HCT116 (cell line): ENCODE measurements at regions not wholly inside any gene's neighbourhood (a gene's known extent, or its start where the extent isn't known, plus 50 kb on each side); places are given as distances from the start of the nearest gene placed in this dataset.

Experiments
- ATAC-seq: fragments of 200-7000 bp; cut with Tn5 transposase; 2 replicates; pipeline ENCODE4 v1.9.1; 2020; ENCODE audit warnings: mild to moderate bottlenecking, moderate library complexity
- BruUV-seq: library from RNA; stranded (reverse); fragments of 400-500 nt; replicated peaks from 2 replicates; lab custom pipeline; 2021; lab: Mats Ljungman, UMichigan
- CTCF ChIA-PET: fragments of 300-600 bp; sonication (Branson Sonifier 250); formaldehyde crosslinking; loops from one replicate; lab custom pipeline; 2021; ENCODE audit warnings: antibody characterized with exemption; lab: Charles Lee
- POLR2A ChIA-PET: fragments of 300-600, 350-600 bp; sonication (Branson Sonifier 250); formaldehyde crosslinking; loops from one replicate; lab custom pipeline; 2021; ENCODE audit warnings: antibody characterized with exemption; lab: Charles Lee
- RAD21 ChIA-PET, 2 experiments: fragments of 300-600 bp; sonication (Branson Sonifier 250); formaldehyde crosslinking; loops; one replicate each; lab custom pipeline; 2023; ENCODE audit warnings: low total read pairs in 2 of 2; ENCODE audit not compliant: uncharacterized antibody in 2 of 2, unreplicated experiment in 2 of 2, low non-redundant PET in 1 of 2; lab: Charles Lee
- DNase-seq: peaks from one replicate; pipeline ENCODE4 v3.0.0-alpha.2; 2010; ENCODE audit warnings: low read depth, low spot score
- H2AFZ ChIP-seq: fragments of 200-600 bp; shearing (Covaris generic), sonication (generic); 2 replicates; pipeline ENCODE4 v1.6.1; 2017; ENCODE audit warnings: low read depth, mixed run types, mixed read lengths, antibody characterized with exemption, low read length; ENCODE audit not compliant: poor library complexity, severe bottlenecking
- H3K27ac ChIP-seq: 2 replicates; pipeline ENCODE4 v1.5.1; 2012; ENCODE audit warnings: low read depth, low read length
- H3K27me3 ChIP-seq: fragments of 200-600 bp; sonication (generic); 2 replicates; pipeline ENCODE4 v1.6.1; 2016; ENCODE audit warnings: mixed run types, low read length, mixed read lengths; ENCODE audit not compliant: insufficient read depth
- H3K36me3 ChIP-seq, 2 experiments: fragments of 200-500 bp in 1 of 2; fragments of 200-600 bp in 1 of 2; sonication (Bioruptor generic) in 1 of 2; sonication (generic) in 1 of 2; 2 replicates each; pipeline versions ENCODE4 v1.5.1 to v1.6.1; 2014 to 2016; ENCODE audit warnings: low read length in 2 of 2, inconsistent platforms in 1 of 2, mixed read lengths in 1 of 2, mixed run types in 1 of 2; ENCODE audit not compliant: insufficient read depth in 2 of 2, control insufficient read depth in 1 of 2
- H3K4me1 ChIP-seq, 2 experiments: fragments of 200-600 bp in 1 of 2; sonication (generic) in 1 of 2; 2 replicates each; pipeline versions ENCODE4 v1.5.1 to v1.6.1; 2012 to 2017; ENCODE audit warnings: low read length in 2 of 2, inconsistent platforms in 1 of 2, mild to moderate bottlenecking in 1 of 2, mixed read lengths in 1 of 2, mixed run types in 1 of 2, moderate library complexity in 1 of 2; ENCODE audit not compliant: insufficient read depth in 2 of 2, control insufficient read depth in 1 of 2
- H3K4me2 ChIP-seq: fragments of 200-600 bp; sonication (generic); 2 replicates; pipeline ENCODE4 v1.6.1; 2017; ENCODE audit warnings: mixed run types, low read length, mixed read lengths
- H3K4me3 ChIP-seq, 2 experiments: fragments of 200-600 bp in 1 of 2; sonication (generic) in 1 of 2; replicated peaks in 1 of 2; 2 replicates each; pipeline ENCODE4 v1.5.1; 2011 to 2016; ENCODE audit warnings: low read length in 2 of 2, control low read depth in 1 of 2, low read depth in 1 of 2, mild to moderate bottlenecking in 1 of 2, mixed read lengths in 1 of 2, mixed run types in 1 of 2
- H3K79me2 ChIP-seq: fragments of 200-600 bp; sonication (generic); 2 replicates; pipeline ENCODE4 v1.6.1; 2017; ENCODE audit warnings: mild to moderate bottlenecking, mixed run types, low read length, moderate library complexity, mixed read lengths; ENCODE audit not compliant: insufficient read depth
- H3K9ac ChIP-seq: fragments of 200-600 bp; sonication (generic); 2 replicates; pipeline ENCODE4 v1.6.1; 2016; ENCODE audit warnings: low read length, mixed read lengths
- H3K9me2 ChIP-seq: fragments of 200-600 bp; sonication (generic), shearing (Covaris generic); 2 replicates; pipeline ENCODE4 v1.6.1; 2017; ENCODE audit warnings: mixed run types, mild to moderate bottlenecking, moderate library complexity; ENCODE audit not compliant: insufficient read depth
- H3K9me3 ChIP-seq, 2 experiments: fragments of 200-500 bp in 1 of 2; fragments of 200-600 bp in 1 of 2; sonication (Bioruptor generic) in 1 of 2; sonication (generic) in 1 of 2; 2 replicates each; pipeline ENCODE4 v1.6.1; 2014 to 2017; ENCODE audit warnings: low read length in 2 of 2, mixed read lengths in 2 of 2, inconsistent platforms in 1 of 2, low read depth in 1 of 2, mild to moderate bottlenecking in 1 of 2, mixed run types in 1 of 2, moderate library complexity in 1 of 2; ENCODE audit not compliant: control insufficient read depth in 1 of 2, insufficient read depth in 1 of 2
- H4K20me1 ChIP-seq: fragments of 200-600 bp; sonication (generic), shearing (Covaris generic); 2 replicates; pipeline ENCODE4 v1.6.1; 2017; ENCODE audit warnings: mixed run types, mild to moderate bottlenecking, moderate library complexity; ENCODE audit not compliant: insufficient read depth
- ELF1 ChIP-seq: IDR thresholded peaks from 2 replicates; pipeline ENCODE4 v1.6.1; 2012; ENCODE audit warnings: low read depth, borderline replicate concordance
- FOSL1 ChIP-seq: IDR thresholded peaks from 2 replicates; pipeline ENCODE4 v1.6.1; 2012; ENCODE audit warnings: low read depth
- SIN3A ChIP-seq: IDR thresholded peaks from 2 replicates; pipeline ENCODE4 v1.6.1; 2012; ENCODE audit warnings: low read depth
- SRF ChIP-seq: IDR thresholded peaks from 2 replicates; pipeline ENCODE4 v1.6.1; 2012; ENCODE audit warnings: low read depth
- YY1 ChIP-seq: IDR thresholded peaks from 2 replicates; pipeline ENCODE4 v1.6.1; 2011; ENCODE audit warnings: low read length, low read depth, moderate library complexity, mild to moderate bottlenecking; ENCODE audit not compliant: insufficient replicate concordance; ENCODE audit errors: extremely low read depth
- ZNF274 ChIP-seq: fragments of 200-500 bp; sonication (Bioruptor generic); IDR thresholded peaks from 2 replicates; pipeline ENCODE4 v1.6.1; 2014; ENCODE audit warnings: mild to moderate bottlenecking, low read depth, low read length, inconsistent platforms
- intact Hi-C: fragments of 100-400 bp; cut with micrococcal nuclease; formaldehyde crosslinking; loops from 2 replicates; pipeline ENCODE4 v1.10.0; 2022
- TF ChIP-seq, protein P1 (sequence below): IDR thresholded peaks from 2 replicates; pipeline ENCODE4 v1.6.1; 2012; ENCODE audit warnings: low read depth
- TF ChIP-seq, protein P2 (sequence below), 3 experiments: fragments of 200-600 bp in 1 of 3; sonication (generic) in 1 of 3; IDR thresholded peaks in 2 of 3; conservative IDR thresholded peaks in 1 of 3; 2 replicates each; pipeline ENCODE4 v1.5.1; 2012 to 2017; ENCODE audit warnings: low read depth in 2 of 3, low read length in 2 of 3, antibody characterized with exemption in 1 of 3, borderline replicate concordance in 1 of 3, control low read depth in 1 of 3, mild to moderate bottlenecking in 1 of 3, mixed read lengths in 1 of 3, mixed run types in 1 of 3, moderate library complexity in 1 of 3; ENCODE audit not compliant: insufficient read depth in 1 of 3
- TF ChIP-seq, protein P3 (sequence below): IDR thresholded peaks from 2 replicates; pipeline ENCODE4 v1.6.1; 2012

DNA sequence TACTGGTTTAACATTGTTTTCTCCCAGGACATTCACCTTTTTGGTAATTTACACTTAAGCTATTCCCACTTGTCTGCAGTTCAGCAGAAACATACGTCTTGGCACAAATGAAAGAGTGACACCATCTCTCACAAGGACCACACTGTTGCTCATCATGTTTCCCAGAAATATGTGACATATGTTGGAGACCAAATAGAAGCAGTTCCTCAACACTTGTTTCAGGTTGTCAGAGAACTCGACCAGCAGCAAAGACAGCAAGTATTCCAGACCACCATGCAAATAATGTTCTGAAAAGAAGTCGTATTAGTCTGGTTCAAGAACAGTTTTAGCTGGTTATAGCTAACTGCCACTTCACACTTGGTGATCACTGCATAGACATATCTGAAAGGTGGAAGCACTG lies 81.3 kb upstream of the KLF6 start:
- Histone ChIP-seq H3K27ac (no peak overlapping the region), H3K27me3 (no peaks in the 10 kb centered on the region), H3K36me3 (no peaks in the 10 kb centered on the region), H3K4me1 (peaks cover 2 to 31% of the 10 kb centered on the region in 2 experiments; a peak in 3 of 4 replicates), H3K4me2 (no peak overlapping the region), H3K9me3 (no peaks in the 10 kb centered on the region), H4K20me1 (no peaks in the 10 kb centered on the region)
- CTCF ChIA-PET, result no interaction called here
- no peak for ATAC-seq
- TF ChIP-seq SRF (no peak), YY1 (no peak), ELF1 (no peak), ZNF274 (no peak), SIN3A (no peak), FOSL1 (no peak)
- TF ChIP-seq, protein P1, sequence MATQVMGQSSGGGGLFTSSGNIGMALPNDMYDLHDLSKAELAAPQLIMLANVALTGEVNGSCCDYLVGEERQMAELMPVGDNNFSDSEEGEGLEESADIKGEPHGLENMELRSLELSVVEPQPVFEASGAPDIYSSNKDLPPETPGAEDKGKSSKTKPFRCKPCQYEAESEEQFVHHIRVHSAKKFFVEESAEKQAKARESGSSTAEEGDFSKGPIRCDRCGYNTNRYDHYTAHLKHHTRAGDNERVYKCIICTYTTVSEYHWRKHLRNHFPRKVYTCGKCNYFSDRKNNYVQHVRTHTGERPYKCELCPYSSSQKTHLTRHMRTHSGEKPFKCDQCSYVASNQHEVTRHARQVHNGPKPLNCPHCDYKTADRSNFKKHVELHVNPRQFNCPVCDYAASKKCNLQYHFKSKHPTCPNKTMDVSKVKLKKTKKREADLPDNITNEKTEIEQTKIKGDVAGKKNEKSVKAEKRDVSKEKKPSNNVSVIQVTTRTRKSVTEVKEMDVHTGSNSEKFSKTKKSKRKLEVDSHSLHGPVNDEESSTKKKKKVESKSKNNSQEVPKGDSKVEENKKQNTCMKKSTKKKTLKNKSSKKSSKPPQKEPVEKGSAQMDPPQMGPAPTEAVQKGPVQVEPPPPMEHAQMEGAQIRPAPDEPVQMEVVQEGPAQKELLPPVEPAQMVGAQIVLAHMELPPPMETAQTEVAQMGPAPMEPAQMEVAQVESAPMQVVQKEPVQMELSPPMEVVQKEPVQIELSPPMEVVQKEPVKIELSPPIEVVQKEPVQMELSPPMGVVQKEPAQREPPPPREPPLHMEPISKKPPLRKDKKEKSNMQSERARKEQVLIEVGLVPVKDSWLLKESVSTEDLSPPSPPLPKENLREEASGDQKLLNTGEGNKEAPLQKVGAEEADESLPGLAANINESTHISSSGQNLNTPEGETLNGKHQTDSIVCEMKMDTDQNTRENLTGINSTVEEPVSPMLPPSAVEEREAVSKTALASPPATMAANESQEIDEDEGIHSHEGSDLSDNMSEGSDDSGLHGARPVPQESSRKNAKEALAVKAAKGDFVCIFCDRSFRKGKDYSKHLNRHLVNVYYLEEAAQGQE, result no peak
- TF ChIP-seq, protein P2, sequence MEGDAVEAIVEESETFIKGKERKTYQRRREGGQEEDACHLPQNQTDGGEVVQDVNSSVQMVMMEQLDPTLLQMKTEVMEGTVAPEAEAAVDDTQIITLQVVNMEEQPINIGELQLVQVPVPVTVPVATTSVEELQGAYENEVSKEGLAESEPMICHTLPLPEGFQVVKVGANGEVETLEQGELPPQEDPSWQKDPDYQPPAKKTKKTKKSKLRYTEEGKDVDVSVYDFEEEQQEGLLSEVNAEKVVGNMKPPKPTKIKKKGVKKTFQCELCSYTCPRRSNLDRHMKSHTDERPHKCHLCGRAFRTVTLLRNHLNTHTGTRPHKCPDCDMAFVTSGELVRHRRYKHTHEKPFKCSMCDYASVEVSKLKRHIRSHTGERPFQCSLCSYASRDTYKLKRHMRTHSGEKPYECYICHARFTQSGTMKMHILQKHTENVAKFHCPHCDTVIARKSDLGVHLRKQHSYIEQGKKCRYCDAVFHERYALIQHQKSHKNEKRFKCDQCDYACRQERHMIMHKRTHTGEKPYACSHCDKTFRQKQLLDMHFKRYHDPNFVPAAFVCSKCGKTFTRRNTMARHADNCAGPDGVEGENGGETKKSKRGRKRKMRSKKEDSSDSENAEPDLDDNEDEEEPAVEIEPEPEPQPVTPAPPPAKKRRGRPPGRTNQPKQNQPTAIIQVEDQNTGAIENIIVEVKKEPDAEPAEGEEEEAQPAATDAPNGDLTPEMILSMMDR (IDR thresholded peaks at IDR 0.05 in 2 of 3, conservative IDR thresholded peaks at IDR 0.05 in 1 of 3; ENCODE audit: borderline replicate concordance in 1 of 3, insufficient read depth in 1 of 3, low read depth in 2 of 3, low read length in 2 of 3), result no peak
- TF ChIP-seq, protein P3, sequence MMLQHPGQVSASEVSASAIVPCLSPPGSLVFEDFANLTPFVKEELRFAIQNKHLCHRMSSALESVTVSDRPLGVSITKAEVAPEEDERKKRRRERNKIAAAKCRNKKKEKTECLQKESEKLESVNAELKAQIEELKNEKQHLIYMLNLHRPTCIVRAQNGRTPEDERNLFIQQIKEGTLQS, result no peak
- TF ChIP-seq, all 23 proteins: peak for 0
- RAD21 ChIA-PET, result no interaction called here
- Histone ChIP-seq H3K79me2 (no peaks in the 10 kb centered on the region), H3K9ac (no peak overlapping the region), H3K9me2 (0 out of 2 replicates have a peak, but pooled peaks cover 2% of the 10 kb centered on the region), H3K4me3 (no peak overlapping the region), H2AFZ (peak overlapping the region; percentile 36)
- no TSS peak for BruUV-seq
- DNase-seq, result no peak
- POLR2A ChIA-PET, result interaction anchor here (1.4 kb wide), 1 partner anchor 14 kb away, joined by 3 read pairs; no protein-coding TSS in a partner anchor
- intact Hi-C loops, result no loop called here
